OCI-LY1 (cell line): ENCODE measurements at regions not wholly inside any gene's neighbourhood (a gene's known extent, or its start where the extent isn't known, plus 50 kb on each side); places are given as distances from the start of the nearest gene placed in this dataset.

ENCODE experiments used
- H2AFZ ChIP-seq: fragments of 200-600 bp; sonication (generic), shearing (Covaris generic); 2 replicates; pipeline ENCODE4 v1.6.0; 2014; ENCODE audit warnings: antibody characterized with exemption, mild to moderate bottlenecking, low read length
- H3F3A ChIP-seq: fragments of 200-600 bp; sonication (generic), shearing (Covaris generic); 2 replicates; pipeline ENCODE4 v1.6.0; 2014; ENCODE audit warnings: mild to moderate bottlenecking, antibody characterized with exemption, low read length, moderate library complexity; ENCODE audit not compliant: insufficient read depth
- H3K27ac ChIP-seq: fragments of 200-600 bp; sonication (generic); 2 replicates; pipeline ENCODE4 v1.5.1; 2014; ENCODE audit warnings: low read length, mixed run types, mild to moderate bottlenecking, low read depth; ENCODE audit not compliant: poor library complexity, severe bottlenecking
- H3K27me3 ChIP-seq: fragments of 200-600 bp; sonication (generic); 2 replicates; pipeline ENCODE4 v1.6.0; 2014; ENCODE audit warnings: antibody characterized with exemption, mild to moderate bottlenecking, low read length, moderate library complexity; ENCODE audit not compliant: insufficient read depth
- H3K36me3 ChIP-seq: fragments of 200-600 bp; sonication (generic); 2 replicates; pipeline ENCODE4 v1.6.1; 2014; ENCODE audit warnings: mild to moderate bottlenecking, antibody characterized with exemption, low read length, moderate library complexity, mixed read lengths; ENCODE audit not compliant: insufficient read depth
- H3K4me1 ChIP-seq: fragments of 200-600 bp; sonication (generic); 2 replicates; pipeline ENCODE4 v1.5.1; 2014; ENCODE audit warnings: mild to moderate bottlenecking, low read length, moderate library complexity; ENCODE audit not compliant: insufficient read depth, severe bottlenecking
- H3K4me2 ChIP-seq: fragments of 200-600 bp; sonication (generic), shearing (Covaris generic); 2 replicates; pipeline ENCODE4 v1.6.1; 2014; ENCODE audit warnings: low read length
- H3K4me3 ChIP-seq: fragments of 200-600 bp; sonication (generic); 2 replicates; pipeline ENCODE4 v1.5.1; 2014; ENCODE audit warnings: low read length, low read depth, mild to moderate bottlenecking, mixed read lengths; ENCODE audit not compliant: poor library complexity, severe bottlenecking
- H3K79me2 ChIP-seq: fragments of 200-600 bp; shearing (Covaris generic); 2 replicates; pipeline ENCODE4 v1.6.1; 2016; ENCODE audit warnings: mixed run types, low read length, mixed read lengths; ENCODE audit not compliant: insufficient read depth
- H3K9ac ChIP-seq: fragments of 200-600 bp; sonication (generic), shearing (Covaris generic); 2 replicates; pipeline ENCODE4 v1.6.1; 2014; ENCODE audit warnings: mild to moderate bottlenecking, low read length, mixed read lengths
- H3K9me2 ChIP-seq: fragments of 200-600 bp; sonication (generic), shearing (Covaris generic); 2 replicates; pipeline ENCODE4 v1.6.1; 2014; ENCODE audit warnings: low read depth, mild to moderate bottlenecking, low read length, mixed read lengths
- H3K9me3 ChIP-seq: fragments of 200-600 bp; shearing (Covaris generic); 2 replicates; pipeline ENCODE4 v1.6.1; 2014; ENCODE audit warnings: low read length, mixed read lengths
- H4K20me1 ChIP-seq: fragments of 200-600 bp; sonication (generic), shearing (Covaris generic); 2 replicates; pipeline ENCODE4 v1.6.0; 2016; ENCODE audit warnings: mild to moderate bottlenecking, low read length; ENCODE audit not compliant: insufficient read depth
- CTCF ChIP-seq: fragments of 200-600 bp; sonication (generic), shearing (Covaris generic); IDR thresholded peaks from 2 replicates; pipeline ENCODE4 v1.5.1; 2017; ENCODE audit warnings: mild to moderate bottlenecking, antibody characterized with exemption, low read length, moderate library complexity, mixed read lengths
- EZH2 ChIP-seq: fragments of 200-600 bp; sonication (generic), shearing (Covaris generic); IDR thresholded peaks from 2 replicates; pipeline ENCODE4 v1.8.0; 2017; ENCODE audit warnings: borderline replicate concordance, mixed run types, mild to moderate bottlenecking, antibody characterized with exemption, low read length, moderate library complexity, mixed read lengths

- H3K9me3 ChIP-seq = no peaks in the 10 kb centered on the region
- H2AFZ ChIP-seq = no peak overlapping the region
- no peak overlapping the region for H3K4me2 ChIP-seq
- no peak overlapping the region for H3K9ac ChIP-seq
- H3K9me2 ChIP-seq = no peaks in the 10 kb centered on the region
- H3K36me3 ChIP-seq = no peaks in the 10 kb centered on the region
- H3K27me3 ChIP-seq = no peaks in the 10 kb centered on the region
- H3F3A ChIP-seq = no peaks in the 10 kb centered on the region
- no peaks in the 10 kb centered on the region for H4K20me1 ChIP-seq
- TF ChIP-seq CTCF (no peak), EZH2 (no peak)
- H3K79me2 ChIP-seq = no peaks in the 10 kb centered on the region
- H3K4me1 ChIP-seq = no peaks in the 10 kb centered on the region
- no peak overlapping the region for H3K4me3 ChIP-seq
- H3K27ac ChIP-seq = no peak overlapping the region
Observed at GRCh38 chr10:120732643-120733313, 118.4 kb upstream of the WDR11 start.

- TF ChIP-seq EZH2 = no peak
- no peak for TF ChIP-seq CTCF
- Histone ChIP-seq H3K9ac (no peak overlapping the region), H3K9me3 (no peaks in the 10 kb centered on the region)
Observed at GRCh38 chr10:120734483-120735078, 116.6 kb upstream of the WDR11 start.

GRCh38 chr10:120735315-120735714, 115.8 kb upstream of the WDR11 start:
- Histone ChIP-seq H3K79me2 (no peaks in the 10 kb centered on the region), H3K4me2 (no peak overlapping the region), H3K4me3 (no peak overlapping the region), H3K27me3 (no peaks in the 10 kb centered on the region), H3K9me3 (no peaks in the 10 kb centered on the region), H3K36me3 (no peaks in the 10 kb centered on the region), H3F3A (no peaks in the 10 kb centered on the region), H3K9ac (no peak overlapping the region), H2AFZ (no peak overlapping the region), H4K20me1 (no peaks in the 10 kb centered on the region), H3K4me1 (no peaks in the 10 kb centered on the region), H3K27ac (no peak overlapping the region), H3K9me2 (no peaks in the 10 kb centered on the region)
- TF ChIP-seq CTCF (no peak), EZH2 (no peak)

More at GRCh38 chr10:120734483-120735078, 116.6 kb upstream of the WDR11 start:
- H3K36me3 ChIP-seq = no peaks in the 10 kb centered on the region
- H3K9me2 ChIP-seq = no peaks in the 10 kb centered on the region
- H3K4me2 ChIP-seq = no peak overlapping the region
- no peak overlapping the region for H3K4me3 ChIP-seq
- no peak overlapping the region for H3K27ac ChIP-seq
- H2AFZ ChIP-seq = no peak overlapping the region
- no peaks in the 10 kb centered on the region for H3K27me3 ChIP-seq
- no peaks in the 10 kb centered on the region for H3F3A ChIP-seq
- H3K4me1 ChIP-seq = no peaks in the 10 kb centered on the region
- H4K20me1 ChIP-seq = no peaks in the 10 kb centered on the region
- H3K79me2 ChIP-seq = no peaks in the 10 kb centered on the region
